ENCODE measurements at regions not wholly inside any gene's neighbourhood (a gene's known extent, or its start where the extent isn't known, plus 50 kb on each side); places are given as distances from the start of the nearest gene placed in this dataset.
"Not testable (repeated sequence)": the region's sequence is repeated elsewhere in the genome, so short reads cannot be mapped to it uniquely, and the experiment has no call there.

GRCh38 chr4:81806485-81806884 lies 334.8 kb upstream of the RASGEF1B start:
- no peak for DNase-seq

DNA sequence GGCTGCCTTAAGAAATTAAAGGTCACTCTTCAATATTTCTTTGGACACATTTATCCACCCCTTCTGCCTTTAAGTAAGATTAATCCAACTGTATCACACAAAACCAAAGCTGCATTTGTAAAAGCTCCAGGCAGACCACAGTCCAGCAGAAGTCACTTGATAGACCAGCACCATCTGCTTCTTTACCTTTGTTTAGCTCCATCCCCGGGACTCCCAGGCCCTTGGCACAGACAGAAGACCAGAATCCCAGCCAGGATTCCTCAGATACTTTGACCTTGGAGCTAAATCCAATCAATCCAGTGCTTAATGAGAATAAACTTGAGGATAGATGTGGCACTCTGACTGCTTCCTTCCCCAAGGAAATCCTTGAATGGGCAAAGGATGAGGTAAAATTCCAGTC lies 333.1 kb upstream of the RASGEF1B start:
- no peak for DNase-seq

DNA sequence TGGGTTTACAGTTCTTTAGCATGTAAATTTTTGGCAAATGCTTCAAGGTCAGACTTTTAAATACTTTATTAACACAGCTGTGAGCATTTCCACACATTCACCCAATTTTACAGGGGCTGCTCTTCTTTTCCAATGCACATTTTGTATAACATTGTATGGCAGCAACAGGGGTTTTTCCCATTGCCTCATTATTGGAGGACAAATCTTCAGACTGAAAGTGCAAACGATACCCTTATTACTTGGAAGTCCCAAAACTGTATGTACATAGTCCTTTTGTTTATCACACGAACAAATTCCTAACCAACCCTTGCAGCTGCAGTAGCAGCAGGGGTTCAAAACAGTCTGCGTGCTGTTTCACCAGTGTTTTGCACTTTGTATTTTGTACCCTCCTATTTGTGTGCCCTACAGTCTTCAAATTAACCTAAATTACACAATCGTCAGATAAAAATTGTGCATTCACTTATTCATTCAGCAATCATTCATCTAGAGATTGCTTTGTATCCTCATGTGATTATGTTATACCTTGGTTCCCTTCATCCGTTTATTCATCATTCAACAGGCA lies 330.7 kb upstream of the RASGEF1B start:
- no peak for DNase-seq

GRCh38 chr4:81799371-81799770 lies 327.7 kb upstream of the RASGEF1B start:
- DNase-seq: no peak

DNA sequence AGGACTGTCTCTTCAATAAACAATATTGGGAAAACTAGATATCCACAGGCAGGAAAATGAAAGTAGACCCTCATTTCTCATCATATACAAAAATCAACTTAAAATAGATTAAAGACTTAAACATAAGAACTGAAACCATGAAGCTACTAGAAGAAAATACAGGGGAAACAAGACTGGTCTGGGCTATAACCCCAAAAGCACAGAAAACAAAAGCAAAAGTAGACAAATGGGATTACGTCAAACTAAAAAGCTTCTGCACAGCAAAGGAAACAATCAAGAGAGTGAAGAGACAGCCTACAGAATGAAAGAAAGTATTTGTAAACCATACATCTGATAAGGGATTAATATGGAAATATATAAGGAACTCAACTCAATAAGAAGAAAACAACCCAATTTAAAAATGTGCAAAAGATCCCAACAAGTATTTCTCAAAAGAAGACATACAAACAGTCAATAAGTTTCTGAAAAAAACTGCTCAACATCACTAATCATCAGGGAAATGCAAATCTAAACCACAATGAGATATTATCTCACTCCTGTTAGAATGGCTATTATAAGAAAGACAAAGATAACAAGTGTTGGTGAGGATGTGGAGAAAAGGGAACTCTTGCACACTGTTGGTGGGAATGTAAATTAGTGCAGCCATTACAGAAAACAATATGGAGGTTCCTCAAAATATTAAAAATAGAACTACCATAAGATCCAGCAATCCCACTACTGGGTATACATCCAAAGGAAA lies 325.3 kb upstream of the RASGEF1B start:
- DNase-seq: no peak

DNA sequence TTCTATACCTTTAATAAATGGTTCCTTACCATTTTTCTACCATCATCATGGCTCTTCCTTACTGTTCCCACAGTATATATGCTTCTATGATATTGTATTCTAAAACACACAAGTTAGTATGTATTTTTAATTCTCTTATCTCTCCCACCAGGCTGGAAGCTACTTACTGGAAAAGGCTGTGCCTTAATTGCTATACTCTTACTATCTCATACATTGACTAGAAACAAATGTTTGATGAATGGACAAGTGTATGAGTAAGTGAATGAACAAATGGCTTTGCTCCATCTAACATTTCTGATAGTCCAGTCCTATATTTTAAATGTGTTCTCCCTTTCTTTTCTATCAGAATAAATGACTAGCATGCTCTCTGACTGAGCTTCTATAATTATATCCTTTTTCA lies 320.8 kb upstream of the RASGEF1B start:
- DNase-seq: no peak

GRCh38 chr4:81790477-81790876 lies 318.8 kb upstream of the RASGEF1B start:
- no peak for DNase-seq

GRCh38 chr4:81789741-81790399 lies 318.2 kb upstream of the RASGEF1B start:
- DNase-seq: no peak

- no peak for DNase-seq
Observed at GRCh38 chr4:81789158-81789557, 317.5 kb upstream of the RASGEF1B start.

- DNase-seq: no peak
Observed at GRCh38 chr4:81786766-81787165, 315.1 kb upstream of the RASGEF1B start.

DNA sequence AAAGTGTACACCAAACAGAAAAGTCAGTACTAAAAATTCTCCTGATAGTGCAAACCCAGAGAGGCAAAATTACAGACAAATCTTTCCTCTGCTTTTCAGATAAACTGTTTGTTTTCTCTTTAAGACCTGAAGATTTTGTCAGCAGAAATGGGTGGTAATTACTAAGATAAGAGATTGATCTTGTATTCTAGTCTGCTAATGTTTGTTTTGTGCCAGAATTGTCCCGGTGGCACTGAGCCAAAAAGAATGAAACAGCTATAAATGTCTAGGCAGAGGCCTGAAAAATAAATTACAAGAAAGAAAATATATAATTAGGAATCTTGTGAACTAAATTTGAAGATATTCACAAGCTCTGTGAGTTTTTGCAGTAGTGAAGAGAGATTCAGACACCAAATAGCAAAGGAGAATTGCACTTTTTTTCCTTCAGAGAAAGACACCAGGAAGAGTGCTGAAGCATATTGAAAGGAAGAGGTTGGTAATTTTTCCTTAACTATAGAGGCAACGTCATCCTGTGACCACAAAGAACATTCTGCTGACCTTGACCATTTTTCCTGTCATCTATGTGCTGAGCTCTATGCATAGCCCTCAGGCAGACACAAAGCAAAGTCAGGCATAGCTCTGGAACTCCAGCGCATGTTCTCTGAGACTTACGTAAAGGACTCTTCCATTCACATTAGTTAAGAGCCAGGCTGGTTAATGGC lies 314.5 kb upstream of the RASGEF1B start:
- no peak for DNase-seq

DNA sequence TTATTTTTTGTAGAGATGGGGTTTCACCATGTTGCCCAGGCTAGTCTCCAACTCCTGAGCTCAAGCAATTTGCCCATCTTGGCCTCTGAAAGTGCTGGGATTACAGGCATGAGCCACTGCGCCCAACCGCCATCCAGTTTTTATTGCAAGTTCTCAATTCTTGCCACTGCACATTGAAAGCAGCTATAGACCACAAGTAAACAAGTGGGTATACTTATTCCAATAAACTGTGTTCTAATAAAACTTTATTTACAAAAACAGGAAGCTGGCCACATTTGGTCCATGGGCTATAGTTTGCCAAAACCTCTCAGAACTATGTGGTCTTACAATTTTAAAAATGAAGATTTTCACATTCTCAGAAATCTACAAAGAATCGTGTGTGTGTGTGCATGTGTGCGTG lies 313.6 kb upstream of the RASGEF1B start:
- DNase-seq: no peak

- no peak for DNase-seq
Observed at GRCh38 chr4:81783558-81783957, 311.9 kb upstream of the RASGEF1B start.

DNA sequence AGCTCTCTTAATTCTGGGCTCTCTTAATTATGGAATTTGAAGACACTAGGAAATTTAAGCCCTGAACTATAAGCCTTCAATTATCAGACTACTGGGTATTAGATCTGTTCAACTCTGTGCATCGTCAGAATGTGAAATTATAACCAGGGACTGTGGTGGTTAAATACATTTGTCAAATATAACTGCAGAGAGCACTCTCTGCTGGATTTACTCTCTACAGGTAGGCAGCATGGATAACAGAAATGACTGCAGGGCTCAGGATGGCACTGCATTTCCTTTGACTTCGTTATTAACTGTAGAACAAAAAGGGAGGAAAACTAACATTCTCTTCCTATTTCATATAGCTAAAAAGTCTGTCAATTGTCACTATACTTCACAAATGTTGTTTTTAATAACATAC lies 310.1 kb upstream of the RASGEF1B start:
- no peak for DNase-seq

- DNase-seq: not testable (repeated sequence)
Observed at GRCh38 chr4:81777718-81778117, 306.0 kb upstream of the RASGEF1B start.

DNA sequence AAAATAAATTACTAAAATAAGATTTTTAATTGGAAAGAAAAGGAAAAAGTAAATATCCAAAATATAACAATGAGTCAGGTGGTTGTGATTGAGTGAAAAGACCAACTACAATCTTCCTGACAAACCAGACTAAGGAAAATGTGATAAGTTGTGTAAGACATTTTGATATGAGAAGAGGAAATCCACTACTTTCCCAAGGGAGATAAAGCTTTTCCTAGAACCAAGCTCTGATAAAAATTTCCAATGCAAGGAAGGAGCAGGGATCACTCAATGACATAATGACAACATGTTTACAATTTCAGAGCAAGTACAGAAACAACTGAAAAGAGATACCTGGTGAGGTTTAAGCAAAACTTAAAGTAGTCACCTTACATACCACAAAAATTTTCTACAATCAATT lies 305.1 kb upstream of the RASGEF1B start:
- no peak for DNase-seq

DNA sequence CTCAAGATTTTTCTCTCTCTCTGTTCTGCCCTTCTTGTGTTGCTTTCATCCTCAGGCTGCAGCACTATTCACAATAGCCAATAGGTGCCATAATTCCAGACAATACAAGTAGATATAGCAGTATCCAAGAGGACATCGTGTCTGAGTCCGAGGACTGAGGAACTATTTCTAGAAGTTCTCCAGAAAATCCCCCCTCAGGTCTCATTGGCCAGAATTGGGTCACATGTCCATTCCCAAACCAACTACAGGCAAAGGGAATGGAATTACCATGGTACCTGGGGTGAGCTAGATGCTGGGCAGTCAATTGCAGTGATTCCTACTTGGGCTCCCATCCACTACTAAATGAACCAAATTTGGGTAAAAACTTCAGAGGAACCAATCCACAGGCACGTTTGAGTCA lies 301.9 kb upstream of the RASGEF1B start:
- no peak for DNase-seq

- DNase-seq: no peak
Observed at GRCh38 chr4:81771721-81772120, 300.0 kb upstream of the RASGEF1B start.

- DNase-seq: no peak
Observed at GRCh38 chr4:81769244-81769643, 297.5 kb upstream of the RASGEF1B start.

- DNase-seq: no peak
Observed at GRCh38 chr4:81758574-81759264, 287.0 kb upstream of the RASGEF1B start.

- DNase-seq: peak; percentile 78
Observed at GRCh38 chr4:81757691-81758090, 286.0 kb upstream of the RASGEF1B start.

GRCh38 chr4:81756973-81757372 lies 285.3 kb upstream of the RASGEF1B start:
- DNase-seq: no peak

DNA sequence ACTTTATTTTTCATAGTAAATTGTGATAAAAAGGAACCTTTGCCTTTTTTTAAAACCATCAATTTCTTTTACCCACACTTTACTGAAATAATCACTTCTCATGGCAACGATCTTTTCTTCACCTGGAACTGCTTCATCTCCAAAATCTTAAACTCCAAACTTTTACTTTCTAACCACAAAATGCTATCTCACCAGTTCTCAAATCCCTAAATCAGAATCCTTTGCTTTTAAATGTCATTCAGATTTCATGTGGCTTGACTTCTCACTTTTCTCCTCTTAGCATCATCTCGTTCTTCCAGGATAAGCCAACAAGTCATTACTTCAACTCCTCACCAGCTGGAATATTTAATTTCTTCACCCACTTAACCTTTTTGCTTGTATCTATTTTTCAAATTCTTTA lies 284.3 kb upstream of the RASGEF1B start:
- no peak for DNase-seq

All from NCI-H1092 treated with DMSO at 0.1 percent for 48 hours (cell line).